ENCODE measurements at regions not wholly inside any gene's neighbourhood (a gene's known extent, or its start where the extent isn't known, plus 50 kb on each side); places are given as distances from the start of the nearest gene placed in this dataset.
A peak's percentile ranks its signal among the peaks of the same experiment; 100 is the strongest.

DNA sequence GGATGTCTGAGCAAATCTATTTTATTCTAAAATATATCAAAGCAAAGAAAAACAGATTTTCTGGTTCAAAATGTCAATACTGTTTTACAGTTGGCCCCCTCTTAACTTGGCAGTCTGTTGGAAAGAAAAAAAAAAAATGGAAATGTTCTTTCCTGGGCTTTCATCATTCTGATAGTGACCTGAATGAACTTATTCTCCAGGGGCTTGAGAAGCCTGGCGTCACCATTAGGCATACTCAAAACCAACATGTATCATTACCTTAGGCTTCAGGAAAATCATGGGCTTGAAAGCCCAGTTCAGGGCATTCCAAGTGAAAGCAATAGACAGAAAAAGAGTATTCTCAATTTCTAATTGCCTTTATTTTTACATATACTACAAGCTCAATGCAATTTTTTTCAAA, 283.7 kb upstream of the PUM3 start:
- Histone ChIP-seq H3K4me3 (no peak overlapping the region), H3K27ac (no peak overlapping the region), H3K36me3 (no peaks in the 10 kb centered on the region), H3K27me3 (no peaks in the 10 kb centered on the region), H3K9me3 (no peaks in the 10 kb centered on the region), H3K4me1 (no peaks in the 10 kb centered on the region)
- TF ChIP-seq CTCF (IDR thresholded peaks at IDR 0.05), result no peak
- intact Hi-C loops (cut with DNase I), result no loop called here
- FAIRE-seq, result no peak
- WGBS, 2 donors, result 53 to 68% methylated on average over 1 of the region's 1 CpG
- DNase-seq, result no peak
- ATAC-seq, result no peak

GRCh38 chr9:3125602-3126405, 281.9 kb upstream of the PUM3 start:
- no peaks in the 10 kb centered on the region for H3K36me3 ChIP-seq
- H3K27ac ChIP-seq, result no peak overlapping the region
- WGBS, 2 donors, result 44 to 58% methylated on average over 6 of the region's 6 CpGs
- DNase-seq (no peak), ATAC-seq (peak in 2 of 4 donors; percentile 30 to 61), FAIRE-seq (no peak)
- no peaks in the 10 kb centered on the region for H3K4me1 ChIP-seq
- no peak for TF ChIP-seq CTCF (IDR thresholded peaks at IDR 0.05)
- H3K4me3 ChIP-seq, result no peak overlapping the region
- no peaks in the 10 kb centered on the region for H3K27me3 ChIP-seq
- intact Hi-C loops (cut with DNase I), result no loop called here
- no peaks in the 10 kb centered on the region for H3K9me3 ChIP-seq

GRCh38 chr9:3124001-3124400, 280.1 kb upstream of the PUM3 start:
- WGBS, 2 donors, result 6 to 9% methylated on average over 2 of the region's 2 CpGs
- intact Hi-C loops (cut with DNase I), result no loop called here
- Histone ChIP-seq H3K36me3 (no peaks in the 10 kb centered on the region), H3K4me1 (no peaks in the 10 kb centered on the region), H3K27ac (no peak overlapping the region), H3K9me3 (no peaks in the 10 kb centered on the region), H3K4me3 (no peak overlapping the region), H3K27me3 (no peaks in the 10 kb centered on the region)
- no peak for FAIRE-seq
- no peak for TF ChIP-seq CTCF (IDR thresholded peaks at IDR 0.05)
- DNase-seq, result no peak
- ATAC-seq, result no peak

- Histone ChIP-seq H3K9me3 (no peaks in the 10 kb centered on the region), H3K27me3 (no peaks in the 10 kb centered on the region), H3K27ac (no peak overlapping the region), H3K36me3 (no peaks in the 10 kb centered on the region), H3K4me1 (no peaks in the 10 kb centered on the region), H3K4me3 (no peak overlapping the region)
- FAIRE-seq (no peak), DNase-seq (no peak), ATAC-seq (no peak)
- no peak for TF ChIP-seq CTCF (IDR thresholded peaks at IDR 0.05)
- intact Hi-C loops (cut with DNase I), result no loop called here
Measured at GRCh38 chr9:3118081-3118480, 274.2 kb upstream of the PUM3 start.

DNA sequence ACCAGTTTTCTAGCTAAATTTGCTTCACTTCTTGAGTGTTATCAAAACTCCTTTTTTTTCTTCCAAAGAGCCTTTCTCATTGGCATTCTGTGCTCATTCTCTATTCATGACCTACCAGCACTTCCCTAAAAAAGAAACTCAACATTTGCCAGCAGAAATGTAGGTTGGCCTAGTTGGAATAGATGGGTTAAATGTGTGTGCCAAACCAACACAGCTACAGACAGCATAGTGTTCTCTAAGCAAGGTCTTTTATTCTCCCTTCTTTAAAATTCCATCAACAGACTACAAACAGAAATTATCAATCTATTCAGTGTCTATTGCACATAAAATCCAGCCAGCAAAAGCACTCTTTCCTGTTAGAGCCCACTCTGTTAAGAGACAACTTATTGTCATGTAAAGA, 255.8 kb upstream of the PUM3 start:
- H3K27me3 ChIP-seq, result no peaks in the 10 kb centered on the region
- no peaks in the 10 kb centered on the region for H3K4me1 ChIP-seq
- no peak for TF ChIP-seq CTCF (IDR thresholded peaks at IDR 0.05)
- H3K4me3 ChIP-seq, result no peak overlapping the region
- FAIRE-seq (no peak), ATAC-seq (no peak), DNase-seq (no peak)
- H3K36me3 ChIP-seq, result no peaks in the 10 kb centered on the region
- H3K9me3 ChIP-seq, result no peaks in the 10 kb centered on the region
- no peak overlapping the region for H3K27ac ChIP-seq
- intact Hi-C loops (cut with DNase I), result no loop called here

Data from pancreas (tissue), 10 donors.